ENCODE measurements at regions not wholly inside any gene's neighbourhood (a gene's known extent, or its start where the extent isn't known, plus 50 kb on each side); places are given as distances from the start of the nearest gene placed in this dataset.

- no peak for DNase-seq (ENCODE audit: low read depth)
These were observed 534.9 kb upstream of the KLF12 start for GRCh38 chr13:74669149-74669548.

- no peak for DNase-seq (ENCODE audit: low read depth)
These were observed 533.5 kb upstream of the KLF12 start for GRCh38 chr13:74667656-74668203.

GRCh38 chr13:74662905-74663304, 528.7 kb upstream of the KLF12 start:
- DNase-seq (ENCODE audit: low read depth) = no peak

GRCh38 chr13:74661851-74662250, 527.6 kb upstream of the KLF12 start:
- no peak for DNase-seq (ENCODE audit: low read depth)

- DNase-seq (ENCODE audit: low read depth) = no peak
These were observed 523.6 kb upstream of the KLF12 start for GRCh38 chr13:74657765-74658164.

- no peak for DNase-seq (ENCODE audit: low read depth)
These were observed 516.9 kb upstream of the KLF12 start for GRCh38 chr13:74651121-74651520.

GRCh38 chr13:74647991-74648390, 513.8 kb upstream of the KLF12 start:
- no peak for DNase-seq (ENCODE audit: low read depth)

- DNase-seq (ENCODE audit: low read depth) = no peak
These were observed 513.0 kb upstream of the KLF12 start for GRCh38 chr13:74647211-74647610.

GRCh38 chr13:74646091-74646490, 511.9 kb upstream of the KLF12 start:
- no peak for DNase-seq (ENCODE audit: low read depth)

DNA sequence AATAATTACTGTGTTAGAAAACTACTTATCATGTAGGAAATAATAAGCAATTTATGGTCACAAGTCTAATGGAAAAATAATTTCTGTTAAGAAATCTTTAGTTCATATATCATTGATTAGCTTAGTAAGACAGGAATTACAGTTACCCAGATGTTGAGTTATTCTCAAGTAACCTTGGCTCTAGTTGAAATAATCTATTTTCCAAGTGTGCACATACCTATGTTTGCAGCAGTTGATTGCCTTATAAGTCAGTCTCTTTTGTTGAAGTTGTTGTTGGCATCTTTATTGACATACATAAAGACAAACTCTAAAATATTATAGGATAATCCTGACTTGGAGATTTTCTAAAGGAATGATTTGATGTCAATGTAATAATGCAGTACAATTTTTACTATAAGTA, 511.4 kb upstream of the KLF12 start:
- DNase-seq (ENCODE audit: low read depth) = no peak

- DNase-seq (ENCODE audit: low read depth) = no peak
These were observed 510.0 kb upstream of the KLF12 start for GRCh38 chr13:74644229-74644628.

DNA sequence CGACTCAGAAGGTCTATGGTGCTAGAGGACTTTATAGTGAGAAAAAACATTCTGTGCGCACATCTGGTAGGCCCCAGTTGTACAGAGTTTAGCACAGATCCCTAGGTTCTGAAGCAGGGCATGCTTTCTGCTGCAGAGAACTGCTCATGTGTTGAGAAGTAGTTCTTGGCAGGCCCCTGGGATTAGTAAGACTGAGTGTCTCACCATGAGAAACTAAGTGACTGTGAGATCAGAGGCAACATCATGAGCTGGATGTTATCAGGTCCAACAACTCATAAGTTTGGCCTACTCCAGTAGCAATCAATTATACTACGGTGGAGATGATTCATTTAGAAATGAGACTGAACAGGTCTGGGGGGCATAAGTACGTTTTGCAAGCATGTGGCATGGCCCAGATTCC, 507.4 kb upstream of the KLF12 start:
- no peak for DNase-seq (ENCODE audit: low read depth)

- no peak for DNase-seq (ENCODE audit: low read depth)
These were observed 499.5 kb upstream of the KLF12 start for GRCh38 chr13:74633734-74634133.

DNA sequence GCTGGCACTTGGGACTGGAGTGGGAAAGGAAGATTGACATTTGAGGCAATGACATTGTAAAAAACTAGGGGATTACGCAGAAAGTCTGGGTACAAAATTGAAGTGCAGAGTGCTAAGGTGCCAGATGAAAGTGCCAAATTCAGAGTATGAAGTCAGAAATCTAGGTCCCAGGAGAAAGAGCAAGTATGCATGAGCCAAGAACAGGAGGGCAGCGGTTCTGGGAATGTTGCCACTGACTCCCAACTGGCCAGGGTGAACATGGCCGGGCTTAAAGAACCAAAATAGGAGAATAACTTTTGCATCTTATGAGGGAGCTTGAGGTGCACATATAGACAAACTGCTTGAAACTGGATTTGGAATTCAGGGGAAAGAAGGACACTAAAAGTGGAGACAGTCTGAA, 495.8 kb upstream of the KLF12 start:
- no peak for DNase-seq (ENCODE audit: low read depth)

GRCh38 chr13:74625541-74625940, 491.3 kb upstream of the KLF12 start:
- DNase-seq (ENCODE audit: low read depth) = peak; percentile 16

- DNase-seq (ENCODE audit: low read depth) = no peak
These were observed 489.6 kb upstream of the KLF12 start for GRCh38 chr13:74623761-74624160.

DNA sequence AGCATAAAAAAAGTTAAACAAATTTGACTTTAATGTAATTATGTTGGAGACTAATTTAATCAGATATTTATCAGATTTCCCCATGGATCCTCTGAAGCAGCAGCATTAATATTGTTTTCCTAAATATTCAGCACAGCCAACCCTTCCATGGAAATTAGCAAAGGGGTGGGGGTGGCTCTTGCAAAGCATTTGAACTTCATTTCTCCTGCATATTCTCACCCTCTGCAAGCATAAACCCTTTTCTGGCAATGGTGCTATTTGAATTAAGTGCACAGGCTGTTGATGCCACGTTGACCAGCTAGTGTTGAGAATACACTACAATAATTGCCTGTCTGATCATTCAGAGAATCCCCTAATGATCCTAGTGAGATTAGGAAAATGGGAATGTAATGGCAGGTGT, 488.1 kb upstream of the KLF12 start:
- no peak for DNase-seq (ENCODE audit: low read depth)

DNA sequence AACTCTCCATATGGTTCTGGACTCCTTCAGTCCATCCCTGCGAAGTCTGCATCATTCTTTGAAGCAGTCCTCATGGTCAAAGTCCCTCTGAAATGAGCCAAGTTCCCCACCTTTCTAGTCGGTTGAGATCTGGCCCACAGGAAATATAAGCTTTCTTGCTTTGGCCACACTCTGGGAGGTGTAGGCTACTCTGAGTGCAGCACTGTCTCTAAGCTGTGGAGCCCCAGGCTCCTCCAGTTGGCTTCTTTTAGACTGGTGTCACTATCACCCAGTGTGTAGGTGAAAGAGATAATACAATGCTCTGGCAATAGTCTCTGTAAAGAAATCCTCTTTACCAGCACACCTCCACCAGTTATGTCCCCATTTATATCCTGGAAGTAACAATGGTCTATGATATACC, 486.5 kb upstream of the KLF12 start:
- DNase-seq (ENCODE audit: low read depth) = no peak

- DNase-seq (ENCODE audit: low read depth) = no peak
These were observed 486.1 kb upstream of the KLF12 start for GRCh38 chr13:74620308-74620707.

DNA sequence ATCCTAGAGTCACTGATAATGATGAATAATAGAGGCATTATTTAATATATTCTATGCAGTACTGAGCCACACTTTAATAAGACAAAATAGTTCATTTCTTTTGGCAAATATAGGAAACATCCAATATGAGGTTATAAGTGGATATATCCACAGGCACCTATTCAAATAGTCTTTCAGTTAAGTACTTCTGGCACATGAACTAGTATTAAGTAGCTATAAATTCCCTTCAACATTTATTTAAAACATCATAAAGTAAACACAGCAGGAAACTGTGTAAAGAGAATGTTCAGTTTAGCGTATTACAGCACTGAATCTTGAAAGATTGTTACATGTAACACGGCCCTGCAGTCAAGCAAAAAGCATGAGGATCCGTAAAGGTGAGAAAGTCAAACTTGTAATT, 463.3 kb upstream of the KLF12 start:
- DNase-seq (ENCODE audit: low read depth) = no peak

- DNase-seq (ENCODE audit: low read depth) = no peak
These were observed 462.5 kb upstream of the KLF12 start for GRCh38 chr13:74596691-74597090.

GRCh38 chr13:74593688-74594087, 459.5 kb upstream of the KLF12 start:
- no peak for DNase-seq (ENCODE audit: low read depth)

- no peak for DNase-seq (ENCODE audit: low read depth)
These were observed 452.6 kb upstream of the KLF12 start for GRCh38 chr13:74586847-74587246.

DNA sequence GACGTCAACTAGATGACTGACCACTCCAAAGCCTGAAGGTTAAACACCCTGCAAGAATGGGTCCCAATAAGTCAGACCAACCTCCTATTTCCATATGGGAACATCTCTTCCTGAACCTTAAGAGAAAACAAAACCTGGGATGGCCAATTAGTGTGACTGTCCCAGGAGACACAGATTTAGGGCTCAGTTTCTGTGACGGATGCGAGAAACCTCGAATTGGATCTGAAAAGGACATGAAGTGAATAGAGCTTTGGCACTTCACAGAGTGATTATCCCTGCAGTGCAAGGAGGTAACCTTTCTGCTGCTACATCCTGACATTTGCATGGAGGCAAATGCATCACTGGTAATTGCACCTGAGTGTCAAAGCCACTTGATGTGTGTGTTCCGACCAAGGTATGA, 442.2 kb upstream of the KLF12 start:
- no peak for DNase-seq (ENCODE audit: low read depth)

DNA sequence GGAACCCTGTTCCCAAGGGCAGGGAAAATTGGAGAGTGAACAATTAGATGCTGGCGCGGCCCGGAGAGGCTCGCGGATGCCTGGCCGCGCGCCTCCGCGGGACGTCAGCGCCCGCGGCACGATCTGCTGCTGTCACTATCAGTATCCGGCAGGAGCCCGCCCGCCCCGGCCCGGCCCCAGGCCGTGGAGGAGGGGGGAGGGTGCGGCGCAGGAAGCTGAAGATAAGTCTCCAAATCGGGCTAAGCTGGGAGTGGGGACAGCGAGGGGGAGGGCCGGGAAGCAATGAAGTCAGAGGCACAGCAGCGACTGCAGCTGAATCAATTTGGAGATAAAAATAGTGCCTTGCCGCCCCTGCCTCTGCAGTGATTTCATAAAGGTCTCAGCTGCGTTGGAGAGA, 441.5 kb upstream of the KLF12 start:
- DNase-seq (ENCODE audit: low read depth) = no peak
